ENCODE measurements at regions not wholly inside any gene's neighbourhood (a gene's known extent, or its start where the extent isn't known, plus 50 kb on each side); places are given as distances from the start of the nearest gene placed in this dataset.

DNA sequence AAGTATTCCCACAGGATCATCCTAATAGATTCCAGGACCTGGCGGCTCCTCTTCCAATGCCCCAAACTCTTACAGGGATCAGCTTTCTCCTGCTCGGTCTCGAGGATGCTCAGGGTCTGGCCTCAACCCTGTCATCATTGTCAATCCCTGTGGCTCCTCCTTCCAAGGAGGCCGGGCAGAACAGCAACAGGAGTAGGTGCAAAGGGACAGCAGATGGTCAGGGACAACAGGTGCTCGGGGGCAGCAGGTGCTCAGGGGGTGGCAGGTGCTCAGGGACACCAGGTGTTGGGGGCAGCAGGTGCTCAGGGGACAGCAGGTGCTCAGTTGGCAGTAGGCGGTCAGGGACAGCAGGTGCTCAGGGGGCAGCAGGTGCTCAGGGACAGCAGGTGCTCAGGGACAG is 84.8 kb downstream of the TTLL2 start:
- peaks cover 12% of the 10 kb centered on the region for H3K27me3 Mint-ChIP-seq
- DNase-seq (ENCODE audit: extremely low spot score, unreplicated experiment), result no peak
- no peak overlapping the region for H3K4me3 Mint-ChIP-seq
- no peaks in the 10 kb centered on the region for H3K4me1 Mint-ChIP-seq (ENCODE audit: unreplicated experiment)
- no peak overlapping the region for H3K27ac Mint-ChIP-seq
- no peaks in the 10 kb centered on the region for H3K36me3 Mint-ChIP-seq
- no peaks in the 10 kb centered on the region for H3K9me3 Mint-ChIP-seq
- TF ChIP-seq, protein P1, sequence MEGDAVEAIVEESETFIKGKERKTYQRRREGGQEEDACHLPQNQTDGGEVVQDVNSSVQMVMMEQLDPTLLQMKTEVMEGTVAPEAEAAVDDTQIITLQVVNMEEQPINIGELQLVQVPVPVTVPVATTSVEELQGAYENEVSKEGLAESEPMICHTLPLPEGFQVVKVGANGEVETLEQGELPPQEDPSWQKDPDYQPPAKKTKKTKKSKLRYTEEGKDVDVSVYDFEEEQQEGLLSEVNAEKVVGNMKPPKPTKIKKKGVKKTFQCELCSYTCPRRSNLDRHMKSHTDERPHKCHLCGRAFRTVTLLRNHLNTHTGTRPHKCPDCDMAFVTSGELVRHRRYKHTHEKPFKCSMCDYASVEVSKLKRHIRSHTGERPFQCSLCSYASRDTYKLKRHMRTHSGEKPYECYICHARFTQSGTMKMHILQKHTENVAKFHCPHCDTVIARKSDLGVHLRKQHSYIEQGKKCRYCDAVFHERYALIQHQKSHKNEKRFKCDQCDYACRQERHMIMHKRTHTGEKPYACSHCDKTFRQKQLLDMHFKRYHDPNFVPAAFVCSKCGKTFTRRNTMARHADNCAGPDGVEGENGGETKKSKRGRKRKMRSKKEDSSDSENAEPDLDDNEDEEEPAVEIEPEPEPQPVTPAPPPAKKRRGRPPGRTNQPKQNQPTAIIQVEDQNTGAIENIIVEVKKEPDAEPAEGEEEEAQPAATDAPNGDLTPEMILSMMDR (conservative IDR thresholded peaks at IDR 0.05), result no peak

DNA sequence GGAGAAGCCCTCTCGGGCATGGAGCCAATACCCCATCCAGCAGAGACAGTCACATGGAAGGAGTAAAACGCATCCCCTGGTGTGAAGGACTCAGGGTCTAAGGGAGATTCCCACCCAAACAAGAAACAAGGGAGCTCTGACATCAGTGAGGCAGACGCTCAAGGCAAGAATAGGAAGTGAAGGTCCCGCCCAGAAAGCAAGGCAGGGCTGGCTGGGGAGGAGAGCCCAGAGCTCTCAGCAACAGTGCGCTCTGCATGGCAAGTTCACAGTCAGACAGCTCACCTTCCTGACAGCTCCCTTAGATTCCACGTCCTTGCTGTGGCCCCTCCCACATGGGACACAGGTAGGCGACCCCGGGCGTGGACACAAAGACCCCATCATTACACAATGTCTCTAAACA is 85.6 kb downstream of the TTLL2 start:
- no peak overlapping the region for H3K27ac Mint-ChIP-seq
- H3K4me1 Mint-ChIP-seq (ENCODE audit: unreplicated experiment), result no peaks in the 10 kb centered on the region
- H3K9me3 Mint-ChIP-seq, result no peaks in the 10 kb centered on the region
- peaks cover 8% of the 10 kb centered on the region for H3K27me3 Mint-ChIP-seq
- H3K36me3 Mint-ChIP-seq, result no peaks in the 10 kb centered on the region
- no peak overlapping the region for H3K4me3 Mint-ChIP-seq
- TF ChIP-seq, protein P1 (conservative IDR thresholded peaks at IDR 0.05), result no peak
- DNase-seq (ENCODE audit: extremely low spot score, unreplicated experiment), result no peak

DNA sequence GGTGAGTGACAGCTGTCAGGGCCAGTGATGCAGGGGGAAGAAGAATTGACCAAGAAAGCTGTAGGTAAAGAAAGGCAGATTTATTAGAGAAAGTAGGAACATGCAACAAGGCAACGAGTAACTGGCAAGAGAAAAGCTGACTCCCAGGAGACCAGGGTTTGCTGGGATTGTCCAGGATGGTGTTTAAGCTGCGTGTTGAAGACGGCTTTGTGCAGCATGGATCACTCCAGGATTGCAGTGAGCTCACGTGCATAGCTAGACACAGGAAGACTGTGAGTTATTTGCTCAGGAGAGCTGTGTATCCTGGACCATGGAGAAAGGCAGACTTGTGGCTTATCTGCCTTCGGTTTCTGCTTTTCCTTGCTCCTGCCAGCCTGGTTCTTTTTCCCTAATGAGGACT is 87.6 kb downstream of the TTLL2 start:
- H3K9me3 Mint-ChIP-seq, result no peaks in the 10 kb centered on the region
- peaks cover 3% of the 10 kb centered on the region for H3K27me3 Mint-ChIP-seq
- DNase-seq (ENCODE audit: extremely low spot score, unreplicated experiment), result no peak
- no peaks in the 10 kb centered on the region for H3K4me1 Mint-ChIP-seq (ENCODE audit: unreplicated experiment)
- no peak overlapping the region for H3K4me3 Mint-ChIP-seq
- H3K27ac Mint-ChIP-seq, result no peak overlapping the region
- TF ChIP-seq, protein P1 (conservative IDR thresholded peaks at IDR 0.05), result no peak
- no peaks in the 10 kb centered on the region for H3K36me3 Mint-ChIP-seq

DNA sequence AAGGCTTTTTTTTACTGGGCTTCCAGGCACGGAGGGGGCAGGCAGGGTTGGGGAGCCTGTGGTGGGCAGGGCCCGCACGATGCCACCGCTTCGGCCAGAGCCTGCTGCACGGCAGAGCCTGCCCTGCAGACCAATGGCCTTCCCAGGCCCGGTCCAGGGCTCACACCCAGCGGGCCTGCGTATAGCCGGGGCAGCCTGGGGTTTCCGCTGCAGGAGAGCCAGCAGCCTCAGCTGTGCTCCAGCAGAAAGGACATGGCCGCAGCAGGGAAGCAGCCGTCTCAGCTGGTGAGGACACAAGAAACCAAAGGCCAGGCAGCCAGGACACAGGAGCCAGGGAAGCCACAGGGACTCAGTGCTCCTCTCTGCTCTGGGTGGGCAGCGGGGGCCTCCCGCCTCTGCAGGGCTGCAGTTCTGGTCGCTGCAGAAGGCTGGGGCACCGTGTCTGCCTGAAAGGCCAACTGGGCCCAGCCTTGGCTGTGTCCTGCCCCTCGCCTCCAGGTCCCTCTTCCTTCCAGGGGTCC is 90.6 kb downstream of the TTLL2 start:
- no peaks in the 10 kb centered on the region for H3K36me3 Mint-ChIP-seq
- no peak for DNase-seq (ENCODE audit: extremely low spot score, unreplicated experiment)
- no peak overlapping the region for H3K27ac Mint-ChIP-seq
- no peak overlapping the region for H3K4me3 Mint-ChIP-seq
- no peaks in the 10 kb centered on the region for H3K4me1 Mint-ChIP-seq (ENCODE audit: unreplicated experiment)
- H3K27me3 Mint-ChIP-seq, result peaks cover 3% of the 10 kb centered on the region
- no peaks in the 10 kb centered on the region for H3K9me3 Mint-ChIP-seq
- TF ChIP-seq, protein P1 (conservative IDR thresholded peaks at IDR 0.05), result no peak

DNA sequence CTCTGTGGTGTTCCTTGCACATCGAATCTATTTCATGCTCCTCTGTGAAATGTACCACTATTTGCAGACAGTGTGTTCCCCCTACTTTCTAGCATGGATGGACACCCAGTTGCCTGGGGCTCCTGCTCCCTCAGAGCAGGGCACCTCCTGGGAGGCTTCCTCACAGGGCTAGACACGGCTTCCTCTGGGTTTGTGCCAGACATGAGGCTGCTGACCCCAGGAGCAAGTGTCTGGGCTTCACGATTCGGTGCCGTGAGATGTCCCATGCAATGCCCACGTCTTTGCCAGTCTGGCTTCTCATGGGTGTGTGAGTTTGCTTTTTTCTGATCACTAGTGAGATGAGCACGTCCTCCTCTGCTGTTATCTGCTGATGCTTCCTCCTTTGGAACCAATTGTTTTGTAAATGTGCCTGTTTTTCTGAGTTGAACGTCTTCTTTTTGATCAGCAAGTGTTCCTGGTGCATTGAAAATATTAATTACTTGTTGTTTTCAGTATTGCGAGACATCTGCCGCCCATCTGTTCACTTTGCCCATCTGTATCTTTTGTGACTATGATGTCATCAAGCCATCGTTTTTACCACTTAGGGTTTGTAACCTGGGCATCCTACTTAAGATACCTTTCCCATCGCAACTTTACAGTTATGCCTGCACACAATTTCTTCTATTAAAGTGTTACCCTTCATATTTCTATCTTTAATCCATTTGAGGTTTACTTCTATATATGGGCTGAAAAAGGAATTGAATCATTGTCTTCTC is 92.0 kb downstream of the TTLL2 start:
- Mint-ChIP-seq H3K27ac (no peak overlapping the region), H3K9me3 (no peaks in the 10 kb centered on the region), H3K27me3 (peaks cover 3% of the 10 kb centered on the region), H3K36me3 (no peaks in the 10 kb centered on the region), H3K4me1 (ENCODE audit: unreplicated experiment) (no peaks in the 10 kb centered on the region), H3K4me3 (no peak overlapping the region)
- DNase-seq (ENCODE audit: extremely low spot score, unreplicated experiment), result no peak
- TF ChIP-seq, protein P1 (conservative IDR thresholded peaks at IDR 0.05), result no peak
